Ammon's horn (tissue), 1 donor: ENCODE measurements at regions not wholly inside any gene's neighbourhood (a gene's known extent, or its start where the extent isn't known, plus 50 kb on each side); places are given as distances from the start of the nearest gene placed in this dataset.
"Not testable (repeated sequence)": the region's sequence is repeated elsewhere in the genome, so short reads cannot be mapped to it uniquely, and the experiment has no call there.

ENCODE experiments used
- DNase-seq: peaks from one replicate; pipeline ENCODE4 v3.0.0-alpha.2; 2016; ENCODE audit warnings: low spot score

DNA sequence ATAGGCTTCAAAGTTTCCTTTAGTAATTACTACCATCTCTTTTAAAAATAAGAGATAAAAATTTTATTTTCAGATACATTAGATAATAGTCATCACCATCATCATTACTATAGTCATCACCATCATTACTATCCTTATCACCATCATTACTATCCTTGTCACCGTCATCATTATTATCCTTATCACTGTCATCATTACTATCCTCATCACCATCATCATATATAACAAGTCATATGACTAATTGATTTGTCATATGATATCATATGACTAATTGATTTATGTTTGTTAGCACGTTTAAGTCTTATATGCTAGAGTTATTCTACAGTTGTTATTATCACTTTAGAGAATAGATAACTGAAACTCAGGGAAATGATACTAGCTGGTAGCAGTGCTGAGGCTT is 382.1 kb upstream of the CDH18 start:
- no peak for DNase-seq

GRCh38 chr5:20369518-20369885 is 381.5 kb upstream of the CDH18 start:
- no peak for DNase-seq

GRCh38 chr5:20368571-20369517 is 380.8 kb upstream of the CDH18 start:
- peak; percentile 68 for DNase-seq

GRCh38 chr5:20367178-20367577 is 379.2 kb upstream of the CDH18 start:
- DNase-seq: no peak

GRCh38 chr5:20360263-20360662 is 372.3 kb upstream of the CDH18 start:
- DNase-seq: peak; percentile 13

DNA sequence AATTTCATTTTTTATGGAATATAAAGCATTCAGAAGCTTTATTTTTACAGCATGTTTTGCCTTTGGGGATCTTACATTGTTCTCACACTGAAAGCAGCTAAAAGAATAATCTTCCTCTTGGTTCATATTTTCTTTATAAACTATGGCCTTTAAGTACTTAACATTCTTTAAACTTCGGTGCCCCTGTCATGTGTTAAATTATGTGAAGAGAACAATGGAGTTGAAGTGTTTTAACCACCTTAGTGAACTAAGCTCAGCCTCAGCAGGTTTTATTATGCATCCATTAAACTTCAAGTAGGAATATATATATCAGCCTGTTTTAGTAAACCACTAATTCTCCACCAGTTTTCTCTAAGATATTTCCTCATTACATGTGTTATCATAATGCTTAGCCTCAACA is 371.4 kb upstream of the CDH18 start:
- DNase-seq: no peak

GRCh38 chr5:20353499-20353898 is 365.5 kb upstream of the CDH18 start:
- no peak for DNase-seq

GRCh38 chr5:20351849-20352248 is 363.8 kb upstream of the CDH18 start:
- DNase-seq: no peak

DNA sequence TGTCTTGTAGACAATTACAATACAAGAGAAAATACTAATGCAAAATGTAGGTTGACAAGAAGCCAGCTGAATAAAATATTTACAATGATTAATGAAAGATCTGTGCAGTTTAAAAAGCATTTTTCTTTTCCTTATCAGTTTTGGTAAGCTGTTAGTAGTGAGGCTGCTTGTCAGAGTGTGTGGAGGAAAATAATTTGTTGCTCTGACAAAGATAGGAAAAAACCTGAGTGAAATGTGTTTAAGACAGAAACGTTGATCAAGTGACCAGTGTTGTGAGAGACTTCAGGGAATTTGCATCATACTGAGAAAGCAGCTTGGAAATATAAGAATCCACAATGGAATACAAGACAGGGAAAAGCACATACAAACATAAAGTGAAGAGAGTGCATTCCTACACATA is 360.3 kb upstream of the CDH18 start:
- no peak for DNase-seq

- no peak for DNase-seq
These were observed 359.3 kb upstream of the CDH18 start for GRCh38 chr5:20347334-20347733.

- no peak for DNase-seq
These were observed 352.1 kb upstream of the CDH18 start for GRCh38 chr5:20340126-20340525.

- DNase-seq: no peak
These were observed 348.0 kb upstream of the CDH18 start for GRCh38 chr5:20335978-20336377.

GRCh38 chr5:20331826-20332225 is 343.8 kb upstream of the CDH18 start:
- DNase-seq: no peak

- no peak for DNase-seq
These were observed 335.3 kb upstream of the CDH18 start for GRCh38 chr5:20323323-20323722.

GRCh38 chr5:20307391-20307790 is 319.4 kb upstream of the CDH18 start:
- DNase-seq: no peak

- no peak for DNase-seq
These were observed 317.5 kb upstream of the CDH18 start for GRCh38 chr5:20305463-20305862.

DNA sequence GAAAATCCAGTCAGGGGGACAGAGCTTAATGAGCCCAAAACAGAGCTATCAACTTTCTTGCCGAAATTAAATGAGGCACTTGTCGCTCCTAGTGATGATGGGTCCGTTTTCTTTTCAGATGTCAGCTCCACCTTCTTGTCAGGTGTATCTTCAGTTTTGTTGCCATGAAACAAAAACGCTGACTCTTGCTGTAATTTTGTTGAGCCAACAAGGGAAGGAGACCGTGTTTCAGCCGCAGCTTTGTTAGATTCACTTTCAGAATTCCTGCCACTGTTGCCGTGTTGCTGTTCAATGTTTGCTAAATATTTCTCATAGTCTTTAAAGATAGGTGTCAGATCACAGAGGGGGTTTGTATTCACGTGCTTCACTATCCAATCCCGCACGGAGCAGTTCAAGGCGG is 316.6 kb upstream of the CDH18 start:
- DNase-seq: not testable (repeated sequence)

- no peak for DNase-seq
These were observed 312.1 kb upstream of the CDH18 start for GRCh38 chr5:20300110-20300509.

DNA sequence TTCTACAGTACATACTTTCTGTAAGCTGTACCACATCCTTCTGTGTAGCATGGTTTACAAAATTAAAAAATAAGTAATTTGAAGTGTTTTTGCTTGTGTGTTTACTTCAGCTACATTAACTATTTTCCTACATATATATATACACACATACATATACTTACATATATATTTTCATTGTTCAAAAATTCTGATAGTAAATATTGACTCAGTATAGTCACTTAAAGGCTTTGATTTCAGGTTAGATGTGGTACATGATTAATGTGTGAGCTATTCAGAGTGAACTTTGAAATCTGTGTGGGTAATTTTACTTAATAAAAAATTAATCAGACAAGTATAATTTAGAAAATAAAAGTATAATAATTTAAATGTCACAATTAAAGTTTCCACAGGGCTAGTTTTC is 306.7 kb upstream of the CDH18 start:
- DNase-seq: no peak

- no peak for DNase-seq
These were observed 303.8 kb upstream of the CDH18 start for GRCh38 chr5:20291766-20292165.

DNA sequence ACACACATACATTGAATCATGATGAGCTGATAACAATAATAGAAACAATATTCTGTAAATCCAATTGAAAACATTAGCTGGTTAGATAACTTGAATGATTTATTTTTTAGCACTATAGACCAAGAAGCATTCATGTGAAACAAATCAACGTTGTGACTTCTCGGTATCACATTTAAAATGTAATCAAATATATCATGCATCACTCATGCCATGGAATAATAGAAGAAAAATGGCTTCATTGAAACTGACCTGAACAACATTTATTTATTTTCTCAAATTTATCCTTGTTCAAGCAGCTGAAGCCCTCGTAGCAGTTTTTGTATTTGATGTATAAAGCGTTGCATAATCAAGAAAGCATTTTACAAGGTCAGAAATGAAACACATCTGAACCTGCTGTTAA is 299.6 kb upstream of the CDH18 start:
- DNase-seq: no peak

DNA sequence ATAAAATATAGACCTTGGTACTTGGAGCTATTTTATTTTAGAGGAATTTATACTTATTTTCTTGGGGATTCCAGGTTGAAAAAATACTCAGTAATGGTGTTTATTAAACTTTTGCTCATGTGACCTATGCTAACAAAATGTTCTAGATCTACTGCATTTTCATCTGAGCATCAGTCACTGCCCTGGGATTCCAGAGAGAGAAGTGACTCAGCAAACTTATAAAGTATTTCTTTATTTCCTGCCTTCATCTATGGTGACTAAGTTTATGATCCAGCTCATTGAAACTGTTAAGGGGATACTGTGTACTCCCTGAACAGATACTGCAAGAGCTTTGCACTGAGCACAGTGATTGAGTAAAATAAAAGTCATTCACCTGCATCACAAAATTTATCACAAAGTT is 298.5 kb upstream of the CDH18 start:
- DNase-seq: no peak

GRCh38 chr5:20276959-20277263 is 288.9 kb upstream of the CDH18 start:
- no peak for DNase-seq
